NCI-H2029 (cell line): ENCODE measurements at regions not wholly inside any gene's neighbourhood (a gene's known extent, or its start where the extent isn't known, plus 50 kb on each side); places are given as distances from the start of the nearest gene placed in this dataset.

ENCODE experiments used
- DNase-seq: peaks from one replicate; lab custom pipeline; 2025; lab: John Stamatoyannopoulos, UW

DNA sequence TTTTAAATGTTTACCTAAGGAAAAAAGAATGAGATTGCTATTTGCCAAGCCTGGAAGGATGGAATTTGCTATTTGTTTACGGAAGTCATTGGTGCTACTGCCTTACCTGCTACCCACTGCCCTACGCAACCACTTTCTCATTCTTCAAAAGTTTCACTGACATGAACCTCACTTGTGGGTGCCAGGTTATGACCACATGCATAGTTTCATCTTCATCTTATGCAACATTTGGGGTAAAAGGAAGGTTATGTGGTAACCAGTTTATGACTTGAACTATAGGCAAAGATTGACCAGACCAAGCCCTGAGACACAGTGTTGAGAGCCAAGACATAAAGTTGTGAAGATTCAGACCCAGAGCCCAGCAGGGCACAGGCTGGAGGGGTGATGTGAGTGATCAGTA lies 142.5 kb downstream of the LACC1 start:
- no peak for DNase-seq

DNA sequence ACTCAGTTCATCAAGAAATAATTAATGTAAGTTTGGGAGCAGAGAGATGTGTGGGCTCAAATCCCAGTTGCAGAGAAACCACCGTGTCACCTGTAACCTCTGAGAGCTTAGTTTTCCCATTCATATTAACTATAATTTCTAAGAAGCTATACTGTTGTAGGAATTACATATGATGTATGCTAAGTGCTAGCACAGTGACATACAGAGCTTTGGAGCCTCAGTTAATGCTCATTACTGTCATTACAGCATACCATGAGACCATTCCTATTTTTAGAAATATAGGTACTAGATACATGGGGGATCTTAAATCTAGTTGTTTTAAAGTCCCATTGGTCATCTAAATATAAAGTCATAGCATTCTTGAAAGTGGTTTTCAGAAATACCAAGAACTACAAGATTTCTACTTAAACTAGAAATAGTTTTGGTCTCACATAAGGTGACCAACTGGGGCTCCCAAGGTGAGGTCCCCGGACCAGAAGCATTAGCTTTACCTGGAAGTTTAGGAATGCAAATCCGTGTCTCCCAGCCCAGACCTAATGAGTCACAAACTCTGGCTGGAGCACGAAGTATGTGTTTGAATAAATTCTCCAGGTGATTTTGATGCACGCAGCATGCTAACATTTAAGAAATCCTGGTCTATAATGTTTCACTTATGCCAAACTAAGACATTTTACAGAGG lies 144.6 kb downstream of the LACC1 start:
- DNase-seq, result no peak

DNA sequence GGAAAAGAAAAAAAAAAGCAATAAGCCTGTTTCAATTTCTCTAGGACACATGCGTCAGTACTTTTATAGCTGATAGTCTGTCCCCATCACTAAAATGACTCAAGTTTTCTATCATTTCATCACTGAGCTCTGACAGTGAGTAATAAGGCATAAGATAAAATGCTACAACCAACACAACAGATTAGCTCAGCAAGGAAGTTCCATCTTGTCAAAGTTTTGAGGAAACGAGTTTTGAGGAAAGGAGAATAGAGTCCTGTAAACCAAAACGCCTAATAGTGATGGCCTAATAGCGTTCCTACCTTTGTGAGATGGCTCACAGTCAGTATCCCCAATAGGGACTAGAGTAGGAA lies 145.1 kb downstream of the LACC1 start:
- DNase-seq, result no peak

DNA sequence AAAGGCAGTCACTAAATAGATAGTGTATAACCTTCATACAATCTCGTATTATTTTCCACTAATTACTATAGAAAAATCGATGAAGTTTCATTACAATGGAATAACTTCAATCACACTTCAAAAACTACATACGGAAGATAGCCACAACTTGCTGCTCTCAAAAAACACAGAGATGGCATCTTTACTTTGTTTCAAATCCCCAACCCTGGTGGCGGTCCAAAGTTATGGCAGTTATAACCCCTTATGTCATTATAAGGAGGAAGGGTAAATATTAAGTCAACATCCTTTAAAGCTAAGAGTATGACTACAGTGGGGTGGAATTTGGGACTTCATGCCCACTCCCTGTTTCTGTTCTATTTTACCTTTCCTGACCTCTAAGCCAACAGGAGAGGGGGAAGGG lies 146.5 kb downstream of the LACC1 start:
- no peak for DNase-seq

DNA sequence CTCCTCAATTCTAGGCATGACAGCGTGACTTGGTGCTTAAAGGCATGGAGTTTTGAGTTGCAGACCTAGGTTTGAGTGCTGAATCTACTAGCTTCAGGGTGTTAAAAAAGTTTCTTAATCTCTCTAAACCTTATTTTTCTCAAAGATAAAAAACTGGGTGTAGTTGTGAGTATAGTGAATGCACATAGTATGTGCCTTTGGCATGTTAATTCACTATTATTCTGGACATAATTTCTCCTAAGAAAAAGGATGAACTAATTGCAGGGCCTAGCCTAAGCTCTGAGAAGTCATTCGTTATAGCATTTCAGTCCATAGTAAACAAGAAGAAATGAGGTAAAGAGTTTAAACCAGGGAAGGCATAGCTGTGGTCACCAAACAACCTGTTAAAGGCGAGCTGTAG lies 149.0 kb downstream of the LACC1 start:
- DNase-seq, result no peak

DNA sequence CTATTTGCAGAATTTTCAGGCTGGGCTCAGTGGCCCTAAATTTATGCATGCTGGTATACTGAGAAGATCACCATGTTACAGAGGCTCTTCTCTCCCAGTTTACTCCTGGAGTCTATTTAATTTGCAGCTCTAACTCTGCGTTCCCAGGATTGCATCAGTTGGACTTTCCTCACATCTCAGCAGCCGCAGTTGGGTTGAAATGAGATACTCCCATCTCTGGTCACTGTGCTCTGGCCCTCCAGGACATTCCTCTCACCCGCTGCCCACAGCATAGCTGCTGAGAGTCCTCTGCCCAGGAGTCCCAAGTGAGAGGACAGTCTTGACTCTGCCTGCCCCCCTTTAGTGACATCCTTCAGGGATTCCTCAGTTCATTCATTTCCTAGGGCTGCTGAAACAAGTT lies 150.9 kb downstream of the LACC1 start:
- DNase-seq, result no peak

DNA sequence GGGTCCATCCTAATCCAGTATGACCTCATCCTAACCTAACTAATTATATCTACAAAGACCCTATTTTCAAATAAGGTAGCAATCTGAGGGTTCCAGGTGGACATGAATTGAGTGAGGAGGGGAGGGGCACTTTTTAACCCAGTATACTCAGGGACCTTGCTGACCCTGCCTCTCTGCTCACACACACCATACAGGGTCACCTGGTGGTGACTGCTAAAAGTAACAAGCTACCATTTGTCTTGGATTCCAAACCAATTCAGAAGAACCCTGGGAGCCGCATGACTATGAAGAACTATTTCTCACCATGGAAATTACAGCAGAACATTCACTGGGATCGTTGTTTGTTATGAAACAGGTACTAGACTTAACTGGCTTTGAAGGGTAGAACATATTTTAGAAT lies 151.9 kb downstream of the LACC1 start:
- no peak for DNase-seq

DNA sequence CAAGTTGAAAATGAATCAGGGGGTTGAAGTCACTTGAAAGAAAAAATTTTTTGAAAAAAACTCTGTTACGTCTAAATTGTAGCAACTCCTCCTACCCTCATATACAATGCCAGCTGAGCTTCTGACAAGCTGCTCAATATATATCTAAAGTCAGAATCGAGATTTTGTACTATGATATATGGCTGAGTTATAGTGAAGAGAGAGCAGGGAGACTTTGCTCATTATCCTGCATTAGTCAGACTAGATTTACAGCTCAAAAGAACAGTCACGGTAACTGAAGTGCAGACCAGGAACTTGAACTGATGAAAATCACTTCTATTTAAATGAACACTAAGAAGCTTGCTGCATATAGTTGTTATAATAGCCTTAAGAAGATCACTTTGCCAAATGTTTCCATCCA lies 153.1 kb downstream of the LACC1 start:
- no peak for DNase-seq

DNA sequence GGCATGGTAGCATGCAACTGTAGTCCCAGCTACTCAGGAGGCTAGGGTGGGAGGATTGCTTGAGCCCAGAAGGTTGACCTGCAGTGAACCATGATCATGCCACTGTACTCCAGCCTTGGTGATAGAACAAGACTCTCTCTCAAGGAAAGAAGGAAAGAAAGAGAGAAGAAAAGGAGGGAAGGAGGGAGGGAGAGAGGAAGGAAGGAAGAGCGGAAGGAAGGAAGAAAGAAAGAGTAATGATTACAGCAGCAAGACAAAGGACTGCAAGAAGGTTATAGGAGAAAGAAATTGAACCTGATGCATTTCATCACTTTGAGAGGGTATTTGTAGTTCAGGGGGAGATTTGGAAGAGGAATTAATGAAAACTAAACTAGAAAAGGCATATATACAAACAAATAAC lies 155.7 kb downstream of the LACC1 start:
- DNase-seq, result no peak

DNA sequence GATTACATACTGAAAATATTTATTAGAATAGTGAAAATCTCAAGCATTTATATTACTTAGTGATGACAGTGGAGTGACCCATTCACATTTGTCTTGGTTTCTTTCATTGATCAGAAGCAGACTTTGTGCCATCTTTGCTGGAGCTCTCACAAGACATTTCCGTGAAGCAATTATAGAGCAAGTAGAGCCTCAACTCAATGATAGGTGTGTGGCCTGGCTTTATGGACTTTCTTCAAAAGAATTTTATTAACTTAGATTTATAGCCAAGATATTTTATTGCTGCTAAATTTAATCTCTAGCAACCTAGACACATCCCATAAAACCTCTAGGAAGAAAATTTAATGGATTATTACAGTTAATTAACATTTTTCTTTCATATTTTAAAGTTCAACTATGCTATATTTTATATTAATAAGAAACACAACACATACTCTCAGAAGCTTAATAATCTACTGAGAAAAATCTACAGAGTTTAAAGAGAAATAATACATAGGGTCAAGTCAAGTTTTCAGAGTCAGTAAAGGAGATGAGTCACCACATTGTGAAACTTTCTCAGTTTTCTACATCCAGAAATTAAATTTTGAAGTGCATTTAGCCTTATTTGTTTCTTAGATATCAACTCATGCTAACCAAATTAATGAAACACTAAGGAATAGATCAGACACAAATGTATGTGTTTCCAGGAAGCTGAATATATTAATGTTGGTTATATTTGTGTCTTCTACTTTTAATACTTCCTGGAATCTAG lies 160.5 kb downstream of the LACC1 start:
- DNase-seq, result no peak

DNA sequence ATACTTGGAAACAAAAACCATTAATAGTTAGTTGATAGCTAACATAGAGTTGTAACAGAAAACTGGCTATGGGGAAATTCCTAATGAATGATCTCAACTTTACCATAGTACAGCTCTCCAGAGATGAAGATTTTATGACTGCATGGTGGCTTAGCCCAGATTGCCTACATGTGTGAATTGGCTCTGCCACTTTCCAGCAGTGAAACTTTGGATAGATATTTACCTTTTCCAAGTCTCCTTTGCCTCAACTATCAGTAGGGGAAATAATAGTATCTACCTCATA lies 161.1 kb downstream of the LACC1 start:
- DNase-seq, result no peak

DNA sequence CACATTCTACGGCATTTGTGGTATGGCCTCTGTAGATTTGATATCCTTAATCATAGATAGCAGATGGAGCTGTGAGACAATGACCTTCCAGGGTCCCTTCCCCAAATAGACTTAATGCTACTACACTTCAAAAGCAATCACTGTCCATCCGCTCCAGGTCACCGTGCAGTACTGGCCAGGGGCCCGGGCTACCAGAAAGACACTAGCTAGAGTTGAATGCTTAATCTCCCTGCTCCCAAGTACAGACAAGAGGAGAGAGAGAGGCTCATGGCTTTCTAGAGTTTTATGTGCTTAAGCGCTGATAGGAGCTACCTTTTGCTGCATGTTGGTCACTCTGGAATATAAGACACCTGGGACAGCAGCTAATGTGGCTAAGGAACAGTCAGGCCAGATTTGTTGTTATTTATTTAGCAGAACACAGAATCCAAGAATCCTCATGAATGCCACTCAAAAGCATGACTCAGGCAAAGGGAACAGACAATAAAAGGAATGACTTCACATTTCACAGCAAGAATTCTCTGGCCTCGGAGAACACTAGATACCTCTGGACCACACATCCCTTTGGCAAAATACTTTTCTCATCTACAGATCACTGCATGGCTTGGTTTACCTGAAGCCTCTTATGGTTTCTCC lies 165.0 kb downstream of the LACC1 start:
- DNase-seq, result no peak

DNA sequence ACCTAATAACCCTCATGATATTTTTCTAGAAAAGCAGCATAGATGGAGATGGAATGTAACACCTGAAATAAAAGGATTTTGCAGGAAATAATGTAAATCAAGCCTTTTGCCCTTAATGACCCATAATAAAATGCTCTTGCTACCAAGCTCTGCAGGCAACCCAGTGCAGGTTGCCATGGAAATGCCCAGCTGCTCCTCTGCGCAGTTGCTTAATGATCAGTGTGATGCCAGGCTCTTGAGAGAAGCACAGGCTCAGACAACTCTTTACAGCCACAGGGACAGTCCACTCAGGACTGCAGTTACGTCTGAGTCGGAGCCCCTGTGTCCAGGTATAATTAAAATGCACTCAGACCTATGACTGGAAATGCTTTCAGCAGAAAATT lies 165.5 kb downstream of the LACC1 start:
- DNase-seq, result peak; percentile 4

DNA sequence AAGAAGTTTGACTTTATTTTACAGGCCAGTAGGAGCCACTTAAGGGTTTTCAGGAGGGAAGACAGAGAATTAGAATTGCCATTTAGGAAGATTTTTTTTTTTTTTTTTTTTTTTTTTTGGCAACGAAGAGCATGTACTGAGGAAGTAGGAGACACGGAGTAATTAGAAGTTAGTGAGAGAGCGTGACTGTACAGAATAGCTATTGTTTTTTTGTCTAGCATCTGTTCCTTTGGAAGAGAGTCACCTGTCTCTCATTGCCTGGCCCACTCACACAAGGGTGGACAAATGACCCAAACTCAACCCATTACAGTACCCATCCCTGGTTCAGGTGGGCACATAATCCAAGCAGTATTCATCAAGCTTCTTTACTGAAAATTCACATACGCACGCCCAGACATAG lies 166.7 kb downstream of the LACC1 start:
- DNase-seq, result no peak

DNA sequence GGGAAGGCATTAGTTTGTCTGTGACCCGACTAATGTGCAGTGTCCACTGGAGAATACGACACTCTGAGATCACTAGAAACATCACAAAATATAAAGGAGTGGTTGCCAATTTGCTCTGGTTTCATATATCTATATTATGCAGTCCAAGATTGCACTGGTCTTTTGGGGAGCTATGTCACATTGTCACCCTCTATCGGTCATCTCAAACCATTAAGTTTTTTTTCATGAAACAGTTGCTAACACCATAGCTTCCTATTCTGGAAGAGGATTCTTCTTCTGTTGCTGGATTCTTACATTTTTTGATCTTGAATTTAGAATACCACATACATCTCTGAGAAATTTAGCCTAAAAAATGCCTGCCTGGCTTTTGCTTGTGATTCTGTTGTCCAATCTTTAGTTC lies 168.6 kb downstream of the LACC1 start:
- no peak for DNase-seq

DNA sequence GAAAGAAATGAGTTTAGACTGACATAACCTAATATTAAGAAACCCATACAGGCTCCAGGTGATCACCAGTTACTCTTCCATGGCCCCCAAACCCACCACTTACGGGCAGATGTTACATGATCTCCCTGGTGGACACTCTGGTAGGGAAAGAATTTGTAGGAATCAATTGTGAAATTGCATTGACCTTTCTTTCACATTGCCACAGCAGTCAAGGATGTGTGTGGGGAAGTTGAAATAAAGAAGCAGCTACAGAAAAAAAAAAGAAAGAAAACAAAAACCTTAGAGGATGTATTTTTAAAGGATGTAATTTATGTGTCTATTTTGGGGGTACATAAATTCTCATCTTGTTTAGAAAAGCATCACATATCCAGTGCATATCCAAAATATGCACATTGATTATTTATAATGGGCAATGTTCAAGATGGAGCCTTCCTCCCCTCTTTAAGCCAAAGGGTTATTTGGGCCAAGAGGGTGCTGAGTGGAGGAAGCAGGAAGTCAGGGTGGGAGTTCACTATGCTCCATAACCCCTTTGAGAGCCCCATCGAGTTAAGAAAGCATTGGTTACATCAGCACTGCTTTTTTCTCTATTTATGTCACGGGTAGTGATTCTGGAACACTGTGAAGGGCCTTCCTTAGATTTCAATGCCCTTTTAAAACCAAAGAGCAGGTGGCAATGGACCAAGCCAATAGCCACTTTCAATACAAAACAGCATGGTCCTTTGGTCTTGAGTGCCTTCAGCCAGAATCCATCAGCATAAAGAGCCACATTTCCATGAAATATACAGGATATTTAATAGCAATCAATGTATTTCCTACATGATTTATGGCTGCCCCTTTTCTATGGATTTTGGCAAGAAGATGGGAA lies 169.6 kb downstream of the LACC1 start:
- DNase-seq, result peak; percentile 36

DNA sequence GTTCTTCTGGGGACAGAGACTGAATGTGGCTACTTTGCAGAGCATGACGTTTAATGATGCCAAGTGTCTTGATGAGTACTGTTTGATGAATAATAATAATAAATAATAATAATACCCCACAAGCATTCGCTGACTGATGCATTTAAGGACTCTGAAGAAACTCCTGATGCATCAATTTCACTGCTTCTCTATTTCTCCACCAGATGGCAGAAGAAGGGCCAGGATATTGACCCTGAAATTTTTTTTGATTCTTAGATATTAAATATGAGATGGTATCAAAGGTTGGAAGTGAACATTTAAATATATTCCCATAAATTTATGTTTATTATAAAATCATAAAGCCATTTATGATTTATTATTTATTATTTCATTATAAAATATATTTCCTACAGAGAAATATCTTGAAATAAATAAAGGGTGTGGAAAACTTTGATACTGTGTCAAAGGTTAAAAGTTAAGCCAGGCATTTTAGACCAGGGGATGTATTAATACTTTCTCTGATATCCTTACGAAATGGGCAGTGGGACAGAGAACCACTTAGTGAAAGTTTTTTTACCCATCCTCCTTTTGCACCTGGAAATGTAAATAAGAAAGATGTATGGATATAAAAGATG lies 170.9 kb downstream of the LACC1 start:
- DNase-seq, result no peak

DNA sequence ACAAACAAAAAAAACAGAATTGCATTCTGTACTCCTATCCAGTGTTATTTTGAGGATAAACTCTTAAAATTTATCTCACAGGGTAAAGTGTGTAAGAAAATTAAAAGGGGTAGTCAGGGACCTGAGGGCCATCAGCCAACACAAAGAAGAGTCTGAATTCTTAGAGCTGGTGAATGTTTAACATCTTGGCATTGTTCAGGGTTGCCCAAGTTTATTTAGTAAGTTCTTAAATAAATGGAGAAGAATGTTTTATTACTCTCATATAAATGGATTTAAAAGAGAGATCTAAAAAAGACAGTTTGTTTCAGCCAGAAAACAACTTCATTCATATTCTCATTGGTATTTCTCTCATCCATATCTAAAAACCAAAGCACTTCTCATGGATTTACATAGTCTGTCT lies 171.7 kb downstream of the LACC1 start:
- no peak for DNase-seq

DNA sequence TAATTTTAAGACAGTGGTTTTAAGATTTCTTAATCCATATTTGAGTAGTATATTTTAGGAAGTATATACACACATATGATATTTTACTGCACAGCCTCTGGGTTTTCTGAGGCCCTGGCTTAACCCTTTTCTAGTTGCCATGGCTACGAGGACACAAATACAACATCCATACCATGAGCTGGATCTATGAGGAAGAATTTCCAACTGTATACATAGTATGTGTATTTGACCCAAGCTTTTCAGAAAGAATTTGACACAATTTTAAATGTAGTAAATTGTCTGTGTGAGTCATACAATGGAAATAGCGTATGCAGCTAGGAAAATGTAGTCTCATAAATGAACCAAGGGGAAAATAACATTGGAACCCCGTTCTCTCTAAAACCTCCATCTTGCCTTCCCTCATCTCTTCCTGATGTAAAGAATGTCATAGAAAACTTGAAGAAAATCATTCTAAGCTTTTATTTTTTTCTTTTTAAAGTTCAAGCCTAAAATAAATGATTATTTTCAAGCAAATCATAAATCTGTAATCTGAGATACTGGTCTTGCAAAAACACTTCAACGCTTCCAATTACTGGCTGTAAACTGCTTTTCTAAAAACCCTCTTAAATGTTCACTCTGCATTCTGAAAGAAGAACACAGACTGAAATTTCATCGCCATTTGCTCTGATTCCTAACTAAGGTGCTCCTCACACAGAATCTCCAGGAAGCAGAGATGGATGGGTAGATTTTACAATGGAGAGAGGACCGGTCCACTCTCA lies 172.4 kb downstream of the LACC1 start:
- DNase-seq, result no peak

DNA sequence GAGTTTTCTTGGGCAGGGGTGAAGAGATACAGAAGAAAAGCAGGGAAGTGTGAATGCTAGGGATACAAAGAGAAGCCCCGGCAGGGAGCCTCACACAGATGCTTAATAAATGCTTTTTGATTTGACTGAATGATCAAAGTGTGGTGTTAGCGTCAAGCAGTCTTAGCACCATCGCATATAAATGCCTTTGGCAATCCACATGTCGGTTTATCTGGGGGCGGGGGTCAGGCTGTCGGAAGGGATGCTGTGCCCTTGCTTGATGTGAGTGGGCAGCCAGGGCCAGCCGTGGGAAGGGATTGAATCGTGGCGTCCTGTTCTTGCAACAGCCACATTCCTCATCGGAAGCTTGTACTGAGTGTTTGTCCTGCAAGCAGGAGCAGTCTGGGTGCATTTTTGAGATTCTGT lies 173.1 kb downstream of the LACC1 start:
- DNase-seq, result no peak

DNA sequence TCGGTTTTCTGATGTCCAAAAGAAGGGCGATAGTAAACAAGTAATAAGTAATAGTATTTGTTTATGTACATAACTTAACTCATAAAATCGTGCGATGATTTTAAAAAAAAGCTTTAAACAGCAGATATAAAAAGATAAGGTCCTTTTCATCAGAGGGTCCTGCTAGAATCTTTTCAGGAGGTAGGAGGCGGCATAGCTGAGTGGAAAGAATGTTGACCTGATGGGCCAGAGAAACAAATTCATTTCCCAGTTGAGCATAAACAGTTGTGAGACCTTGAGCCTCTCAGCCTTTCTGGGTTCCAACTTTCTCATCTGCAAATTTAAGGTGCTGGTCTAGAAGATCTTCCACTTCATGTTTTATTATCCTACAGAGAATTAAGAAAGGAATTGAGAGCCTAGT lies 173.5 kb downstream of the LACC1 start:
- no peak for DNase-seq

DNA sequence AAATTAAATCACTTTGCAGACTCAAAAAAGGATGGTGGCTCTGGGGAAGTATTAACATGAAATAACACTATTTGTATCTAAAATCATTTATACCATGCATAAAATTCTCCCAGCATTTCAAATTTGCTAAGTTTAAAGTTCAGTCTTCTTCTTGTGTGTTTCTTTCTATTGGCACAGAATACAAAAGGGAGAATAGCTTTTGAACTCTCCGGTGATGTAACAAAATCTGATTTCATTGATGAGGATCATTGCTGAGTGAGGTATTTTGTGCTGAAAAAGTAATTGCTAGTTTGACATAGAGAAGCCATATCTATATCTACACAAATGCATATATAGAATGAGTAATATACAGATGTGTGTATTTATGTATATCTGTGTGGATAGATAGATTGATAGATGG lies 174.8 kb downstream of the LACC1 start:
- DNase-seq, result no peak
